ENCODE measurements at regions not wholly inside any gene's neighbourhood (a gene's known extent, or its start where the extent isn't known, plus 50 kb on each side); places are given as distances from the start of the nearest gene placed in this dataset.

- TF ChIP-seq CSDC2 (CRISPR knock-in tag; IDR thresholded peaks at IDR 0.05) (no peak), CSRNP3 (CRISPR knock-in tag; IDR thresholded peaks at IDR 0.05) (no peak), TCF4 (CRISPR knock-in tag; IDR thresholded peaks at IDR 0.05; ENCODE audit: borderline replicate concordance) (no peak), RARB (CRISPR knock-in tag; IDR thresholded peaks at IDR 0.05) (no peak)
- TF ChIP-seq, protein P1, sequence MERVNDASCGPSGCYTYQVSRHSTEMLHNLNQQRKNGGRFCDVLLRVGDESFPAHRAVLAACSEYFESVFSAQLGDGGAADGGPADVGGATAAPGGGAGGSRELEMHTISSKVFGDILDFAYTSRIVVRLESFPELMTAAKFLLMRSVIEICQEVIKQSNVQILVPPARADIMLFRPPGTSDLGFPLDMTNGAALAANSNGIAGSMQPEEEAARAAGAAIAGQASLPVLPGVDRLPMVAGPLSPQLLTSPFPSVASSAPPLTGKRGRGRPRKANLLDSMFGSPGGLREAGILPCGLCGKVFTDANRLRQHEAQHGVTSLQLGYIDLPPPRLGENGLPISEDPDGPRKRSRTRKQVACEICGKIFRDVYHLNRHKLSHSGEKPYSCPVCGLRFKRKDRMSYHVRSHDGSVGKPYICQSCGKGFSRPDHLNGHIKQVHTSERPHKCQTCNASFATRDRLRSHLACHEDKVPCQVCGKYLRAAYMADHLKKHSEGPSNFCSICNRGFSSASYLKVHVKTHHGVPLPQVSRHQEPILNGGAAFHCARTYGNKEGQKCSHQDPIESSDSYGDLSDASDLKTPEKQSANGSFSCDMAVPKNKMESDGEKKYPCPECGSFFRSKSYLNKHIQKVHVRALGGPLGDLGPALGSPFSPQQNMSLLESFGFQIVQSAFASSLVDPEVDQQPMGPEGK (CRISPR knock-in tag; IDR thresholded peaks at IDR 0.05; ENCODE audit: borderline replicate concordance) = no peak
Measured at GRCh38 chr7:125386211-125386610, 456.6 kb upstream of the POT1 start.
